Colonic mucosa (tissue), 4 donors: ENCODE measurements at regions not wholly inside any gene's neighbourhood (a gene's known extent, or its start where the extent isn't known, plus 50 kb on each side); places are given as distances from the start of the nearest gene placed in this dataset.

Experiments used
- DNase-seq: peaks from one replicate; pipeline ENCODE4 v3.0.0-alpha.2; 2020
- H3K27ac ChIP-seq: fragments of 200-600 bp; one replicate; pipeline ENCODE4 v1.8.0; 2021
- H3K27me3 ChIP-seq: fragments of 200-600 bp; one replicate; pipeline ENCODE4 v1.8.0; 2021
- H3K36me3 ChIP-seq: fragments of 200-600 bp; one replicate; pipeline ENCODE4 v1.8.0; 2021
- H3K4me1 ChIP-seq: fragments of 200-600 bp; one replicate; pipeline ENCODE4 v1.8.0; 2021; ENCODE audit warnings: mild to moderate bottlenecking
- H3K4me3 ChIP-seq: fragments of 200-600 bp; one replicate; pipeline ENCODE4 v1.8.0; 2021
- H3K9ac ChIP-seq, 2 donors: one replicate each; pipeline ENCODE4 v1.7.0; 2013; ENCODE audit warnings: control low read depth in 2 of 2, low read depth in 2 of 2, low read length in 2 of 2
- H3K9me3 ChIP-seq: fragments of 200-600 bp; one replicate; pipeline ENCODE4 v1.8.0; 2021
- CTCF ChIP-seq: fragments of 200-600 bp; IDR thresholded peaks from one replicate; pipeline ENCODE4 v1.8.0; 2022; ENCODE audit warnings: antibody characterized with exemption, mild to moderate bottlenecking
- intact Hi-C: fragments of 100-400 bp; cut with DNase I; formaldehyde crosslinking; loops from one replicate; pipeline ENCODE4 v1.14.1; 2022
- donor health status: healthy.
- donor health status: DM: no; HTN: no; CAD: no.
- donor health status: DM: no; HTN: no; CAD: no.

DNA sequence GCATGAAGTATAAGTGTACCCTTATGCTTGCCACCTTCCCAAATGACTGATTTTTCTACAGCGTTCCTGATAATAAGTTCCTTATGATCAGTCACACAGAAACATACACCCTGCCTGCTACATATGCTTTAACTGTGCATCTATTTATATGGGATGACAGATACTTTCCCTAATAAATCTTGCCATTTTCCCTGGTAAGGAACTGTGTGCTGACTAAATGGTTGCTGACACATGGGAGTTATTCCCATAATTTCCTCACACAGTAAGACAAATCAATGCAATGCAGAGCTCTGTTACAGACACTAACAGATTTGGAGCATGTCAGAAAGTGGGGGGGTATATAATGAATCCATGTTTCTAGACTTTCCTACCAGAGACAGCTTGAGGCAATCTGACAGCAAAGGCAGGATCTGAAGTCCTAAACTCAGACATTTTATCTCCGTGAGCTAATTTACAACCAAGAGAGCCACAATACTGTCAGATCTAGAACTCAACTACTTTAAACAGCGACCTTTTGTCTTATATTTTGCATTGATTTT lies 86.9 kb upstream of the TCF12 start:
- intact Hi-C loops: no loop called here
- H3K9me3 ChIP-seq: no peaks in the 10 kb centered on the region
- H3K27ac ChIP-seq: no peak overlapping the region
- H3K4me3 ChIP-seq: no peak overlapping the region
- no peaks in the 10 kb centered on the region for H3K4me1 ChIP-seq
- no peak overlapping the region for H3K9ac ChIP-seq
- no peak for DNase-seq
- H3K27me3 ChIP-seq: no peaks in the 10 kb centered on the region
- no peak for TF ChIP-seq CTCF
- no peaks in the 10 kb centered on the region for H3K36me3 ChIP-seq

- H3K27ac ChIP-seq: no peak overlapping the region
- no peaks in the 10 kb centered on the region for H3K4me1 ChIP-seq
- H3K9me3 ChIP-seq: no peaks in the 10 kb centered on the region
- H3K9ac ChIP-seq: no peak overlapping the region
- no peak for TF ChIP-seq CTCF
- DNase-seq: no peak
- intact Hi-C loops: loop anchor here (5.0 kb wide), 1 partner anchor 43 kb away; no protein-coding TSS in a partner anchor
- H3K27me3 ChIP-seq: no peaks in the 10 kb centered on the region
- no peak overlapping the region for H3K4me3 ChIP-seq
- H3K36me3 ChIP-seq: no peaks in the 10 kb centered on the region
Measured at GRCh38 chr15:56824175-56824574, 90.9 kb upstream of the ZNF280D start.

DNA sequence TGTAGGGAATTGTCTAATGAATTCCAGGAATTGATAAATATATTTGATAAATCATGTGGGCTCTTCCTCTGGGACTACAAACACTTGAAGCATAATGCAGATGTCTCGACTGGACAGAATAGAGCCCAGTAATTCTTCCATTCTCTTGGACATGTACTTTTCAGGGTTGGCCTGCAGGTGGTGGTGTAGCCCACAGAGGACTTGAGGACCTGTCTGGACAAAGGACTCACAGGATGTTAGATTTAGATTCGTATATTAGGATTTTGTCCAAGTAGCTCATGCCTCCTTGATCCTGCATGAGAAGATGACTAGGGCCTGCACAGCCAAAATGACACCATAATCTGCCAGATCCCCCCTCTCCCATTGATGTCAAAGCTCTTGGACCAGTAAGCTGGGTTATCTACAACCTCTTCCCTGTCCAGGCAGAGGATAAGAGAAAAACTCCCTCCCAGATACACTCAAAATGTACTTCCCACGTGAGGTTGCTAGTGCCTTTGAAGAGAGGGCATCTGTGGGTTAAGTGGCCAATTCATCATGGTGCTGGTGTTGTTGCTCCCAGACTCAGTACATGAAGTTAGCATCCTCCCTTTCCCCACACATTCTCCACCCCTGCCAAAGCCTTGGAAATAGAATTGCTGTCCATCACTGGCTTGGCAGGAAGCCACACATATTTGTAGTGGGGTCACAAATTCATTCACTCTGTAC lies 88.6 kb upstream of the ZNF280D start:
- peak; percentile 71 for DNase-seq
- H3K27me3 ChIP-seq: no peaks in the 10 kb centered on the region
- H3K27ac ChIP-seq: no peak overlapping the region
- TF ChIP-seq CTCF: peak; percentile 53
- peak overlapping the region in 1 of 2 donors; percentile 50 for H3K9ac ChIP-seq
- no peak overlapping the region for H3K4me3 ChIP-seq
- no peaks in the 10 kb centered on the region for H3K9me3 ChIP-seq
- no peaks in the 10 kb centered on the region for H3K4me1 ChIP-seq
- intact Hi-C loops: loop anchor here (5.0 kb wide), 1 partner anchor 45 kb away; no protein-coding TSS in a partner anchor
- H3K36me3 ChIP-seq: no peaks in the 10 kb centered on the region

DNA sequence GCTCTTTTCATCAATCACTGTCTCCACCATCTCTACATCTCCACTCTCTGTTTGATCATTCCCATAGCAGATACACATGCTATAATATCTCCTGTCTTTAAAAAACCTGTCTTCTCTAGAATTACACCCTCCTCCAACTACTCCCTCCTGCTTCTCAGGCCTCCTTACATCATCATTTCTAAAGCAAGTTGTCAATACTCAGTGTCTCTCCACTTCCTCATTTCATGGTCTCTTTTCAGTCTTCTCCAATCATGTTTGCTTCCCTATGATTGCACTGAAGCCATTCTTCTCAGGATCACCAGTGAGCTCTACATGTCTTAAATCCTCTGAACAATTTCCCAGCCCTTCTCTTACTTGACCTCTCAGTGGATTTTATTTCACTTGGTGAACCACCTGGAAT lies 87.0 kb upstream of the ZNF280D start:
- Histone ChIP-seq H3K4me3 (no peak overlapping the region), H3K36me3 (no peaks in the 10 kb centered on the region), H3K9ac (no peak overlapping the region), H3K27me3 (no peaks in the 10 kb centered on the region), H3K27ac (no peak overlapping the region), H3K4me1 (no peaks in the 10 kb centered on the region), H3K9me3 (no peaks in the 10 kb centered on the region)
- intact Hi-C loops: loop anchor here (5.0 kb wide), 1 partner anchor 47 kb away; no protein-coding TSS in a partner anchor
- TF ChIP-seq CTCF: no peak
- no peak for DNase-seq

DNA sequence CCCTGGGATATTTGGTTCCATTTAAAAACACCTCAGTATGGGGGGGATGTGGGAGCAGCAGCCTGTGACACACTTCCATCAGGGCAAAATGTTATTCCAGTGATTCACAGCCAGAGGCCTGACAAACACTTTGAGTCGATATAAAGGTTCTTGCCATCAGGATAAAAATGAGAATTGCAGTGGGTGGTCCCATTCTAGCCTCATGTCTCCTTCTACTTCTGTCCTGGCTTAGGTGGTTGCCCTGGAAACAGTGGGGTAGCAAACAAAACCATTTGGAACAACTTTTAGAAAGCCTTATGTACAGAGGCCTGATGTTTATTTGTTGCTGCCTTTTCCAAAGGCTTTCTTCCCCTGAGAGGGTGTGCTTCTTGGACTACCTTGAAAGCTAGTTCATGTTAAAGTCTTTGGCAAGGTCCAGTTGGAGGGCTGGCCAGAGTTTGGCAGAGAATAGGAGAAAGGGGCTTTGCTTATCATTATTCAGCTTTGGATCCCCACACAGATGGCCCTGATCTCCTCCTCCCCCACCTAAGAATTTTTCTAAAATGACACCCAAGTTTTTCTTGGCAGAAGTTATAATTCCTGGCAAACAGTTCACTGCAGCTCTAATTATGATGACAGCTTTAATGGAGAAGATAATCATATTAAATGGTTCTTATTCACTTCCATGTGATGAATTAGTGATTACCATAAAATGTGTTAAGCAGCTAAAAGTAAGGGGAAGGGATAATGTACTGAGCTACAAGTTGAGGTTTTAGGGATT lies 84.2 kb upstream of the ZNF280D start:
- no peak for DNase-seq
- intact Hi-C loops: loop anchor here (10.0 kb wide), 1 partner anchor 487 kb away; no protein-coding TSS in a partner anchor
- TF ChIP-seq CTCF: no peak
- Histone ChIP-seq H3K4me3 (no peak overlapping the region), H3K27me3 (no peaks in the 10 kb centered on the region), H3K27ac (no peak overlapping the region), H3K9ac (no peak overlapping the region), H3K4me1 (no peaks in the 10 kb centered on the region), H3K36me3 (no peaks in the 10 kb centered on the region), H3K9me3 (no peaks in the 10 kb centered on the region)
